Endodermal cell (in vitro differentiated cells): ENCODE measurements at regions not wholly inside any gene's neighbourhood (a gene's known extent, or its start where the extent isn't known, plus 50 kb on each side); places are given as distances from the start of the nearest gene placed in this dataset.

Source experiments
- DNase-seq: peaks from one replicate; pipeline ENCODE4 v3.0.0-alpha.2; 2017
- H3K27ac ChIP-seq: 2 replicates; pipeline ENCODE4 v1.5.1; 2013; ENCODE audit warnings: mild to moderate bottlenecking, low read depth, low read length, moderate library complexity
- H3K27me3 ChIP-seq: 2 replicates; pipeline ENCODE4 v1.6.1; 2013; ENCODE audit warnings: mild to moderate bottlenecking, low read length, moderate library complexity; ENCODE audit not compliant: insufficient read depth, control insufficient read depth, poor library complexity, severe bottlenecking
- H3K36me3 ChIP-seq: 2 replicates; pipeline ENCODE4 v1.7.0; 2013; ENCODE audit warnings: mild to moderate bottlenecking, low read length, moderate library complexity; ENCODE audit not compliant: control insufficient read depth, insufficient read depth
- H3K4me1 ChIP-seq: one replicate; pipeline ENCODE4 v1.7.0; 2013; ENCODE audit warnings: low read length; ENCODE audit not compliant: control insufficient read depth, insufficient read depth
- H3K4me3 ChIP-seq: 2 replicates; pipeline ENCODE4 v1.5.1; 2013; ENCODE audit warnings: mild to moderate bottlenecking, low read length, moderate library complexity
- H3K9ac ChIP-seq: 2 replicates; pipeline ENCODE4 v1.6.1; 2013; ENCODE audit warnings: mild to moderate bottlenecking, low read length, moderate library complexity; ENCODE audit not compliant: poor library complexity, severe bottlenecking; ENCODE audit errors: extremely low read depth
- H3K9me3 ChIP-seq: 2 replicates; pipeline ENCODE4 v1.6.1; 2013; ENCODE audit warnings: mild to moderate bottlenecking, low read length, moderate library complexity; ENCODE audit not compliant: control insufficient read depth
- H3K27ac Mint-ChIP-seq: 2 replicates; pipeline ENCODE4 v1.8.0; 2020; ENCODE audit warnings: mixed read lengths
- H3K27me3 Mint-ChIP-seq: 2 replicates; pipeline ENCODE4 v1.8.0; 2021; ENCODE audit warnings: mild to moderate bottlenecking, mixed read lengths; ENCODE audit not compliant: insufficient read depth
- H3K36me3 Mint-ChIP-seq: 2 replicates; pipeline ENCODE4 v1.8.0; 2020; ENCODE audit warnings: low read depth, mixed read lengths
- H3K4me1 Mint-ChIP-seq: 2 replicates; pipeline ENCODE4 v1.8.0; 2020; ENCODE audit warnings: mixed read lengths
- H3K4me3 Mint-ChIP-seq: 2 replicates; pipeline ENCODE4 v1.8.0; 2020; ENCODE audit warnings: mild to moderate bottlenecking, moderate library complexity, mixed read lengths
- H3K9me3 Mint-ChIP-seq: 2 replicates; pipeline ENCODE4 v1.8.0; 2020; ENCODE audit warnings: mild to moderate bottlenecking, mixed read lengths
- CTCF ChIP-seq: fragments of 200-600 bp; sonication (generic); conservative IDR thresholded peaks from 2 replicates; pipeline ENCODE4 v1.5.0; 2021; ENCODE audit warnings: antibody characterized with exemption, mild to moderate bottlenecking
- WGBS, 2 experiments: methylation state at CpG; one replicate each; pipeline versions ENCODE4 v1.1.5 to v1.1.7; 2013; ENCODE audit warnings: missing lambda C conversion rate in 2 of 2, mixed read lengths in 1 of 2; ENCODE audit not compliant: insufficient coverage in 1 of 2, insufficient read length in 1 of 2; 5-methylcytosine and 5-hydroxymethylcytosine counted together

- no peak overlapping the region for H3K27ac ChIP-seq
- WGBS, 2 experiments: 95% methylated on average over 1 of the region's 3 CpGs; no CpG with 5 or more reads in 1 of the 2 experiments
- Mint-ChIP-seq H3K4me1 (peaks cover 8% of the 10 kb centered on the region), H3K27me3 (no peaks in the 10 kb centered on the region), H3K27ac (no peak overlapping the region), H3K4me3 (no peak overlapping the region), H3K9me3 (no peaks in the 10 kb centered on the region), H3K36me3 (no peaks in the 10 kb centered on the region)
- H3K4me1 ChIP-seq: no peaks in the 10 kb centered on the region
- H3K4me3 ChIP-seq: no peak overlapping the region
- no peak overlapping the region for H3K9ac ChIP-seq
- no peaks in the 10 kb centered on the region for H3K9me3 ChIP-seq
- H3K36me3 ChIP-seq: no peaks in the 10 kb centered on the region
- H3K27me3 ChIP-seq: no peaks in the 10 kb centered on the region
- no peak for TF ChIP-seq CTCF
- DNase-seq: no peak
Observed at GRCh38 chr13:91119643-91120042, 227.8 kb upstream of the MIR17HG start.

- Histone ChIP-seq H3K9me3 (no peaks in the 10 kb centered on the region), H3K36me3 (no peaks in the 10 kb centered on the region), H3K9ac (no peak overlapping the region), H3K4me1 (no peaks in the 10 kb centered on the region), H3K27ac (no peak overlapping the region), H3K27me3 (no peaks in the 10 kb centered on the region), H3K4me3 (no peak overlapping the region)
- Mint-ChIP-seq H3K36me3 (no peaks in the 10 kb centered on the region), H3K27me3 (no peaks in the 10 kb centered on the region), H3K4me1 (peaks cover 8% of the 10 kb centered on the region), H3K27ac (no peak overlapping the region), H3K9me3 (no peaks in the 10 kb centered on the region), H3K4me3 (no peak overlapping the region)
- DNase-seq: no peak
- 100% methylated on average over 1 of the region's 1 CpG for WGBS, 2 experiments
- TF ChIP-seq CTCF: no peak
Observed at GRCh38 chr13:91122766-91123165, 224.7 kb upstream of the MIR17HG start.

GRCh38 chr13:91123456-91124127 is 223.9 kb upstream of the MIR17HG start:
- DNase-seq: peak; percentile 55
- Histone ChIP-seq H3K9ac (no peak overlapping the region), H3K9me3 (no peaks in the 10 kb centered on the region), H3K4me3 (no peak overlapping the region), H3K4me1 (no peaks in the 10 kb centered on the region), H3K27ac (no peak overlapping the region), H3K27me3 (no peaks in the 10 kb centered on the region), H3K36me3 (no peaks in the 10 kb centered on the region)
- WGBS, 2 experiments: 64 to 73% methylated on average over 5 of the region's 5 CpGs
- Mint-ChIP-seq H3K4me3 (no peak overlapping the region), H3K27ac (no peak overlapping the region), H3K36me3 (no peaks in the 10 kb centered on the region), H3K27me3 (no peaks in the 10 kb centered on the region), H3K4me1 (peaks cover 8% of the 10 kb centered on the region), H3K9me3 (no peaks in the 10 kb centered on the region)
- no peak for TF ChIP-seq CTCF
